K562 (cell line): ENCODE measurements at regions not wholly inside any gene's neighbourhood (a gene's known extent, or its start where the extent isn't known, plus 50 kb on each side); places are given as distances from the start of the nearest gene placed in this dataset.
"Not testable (repeated sequence)": the region's sequence is repeated elsewhere in the genome, so short reads cannot be mapped to it uniquely, and the experiment has no call there.

Experiments
- ATAC-seq: fragments of 200-7000 bp; cut with Tn5 transposase; 3 replicates; pipeline ENCODE4 v1.9.1; 2020; ENCODE audit warnings: moderate library complexity
- BruUV-seq: library from RNA; stranded (reverse); fragments of 400-500 nt; replicated peaks from 2 replicates; lab custom pipeline; 2021; lab: Mats Ljungman, UMichigan
- CTCF ChIA-PET: fragments of 300-600 bp; formaldehyde crosslinking; extraction: SDS; loops from one replicate; lab custom pipeline; 2021; ENCODE audit warnings: low intra/inter-chr PET ratio; lab: Yijun Ruan, JAX
- POLR2A ChIA-PET: fragments of 300-600, 350-650 bp; sonication (Branson Sonifier 250); formaldehyde crosslinking; extraction: SDS; loops from one replicate; lab custom pipeline; 2021; ENCODE audit warnings: antibody characterized with exemption, inconsistent platforms; lab: Yijun Ruan, JAX
- DNase-seq, 4 experiments: peaks; one replicate each; pipeline versions ENCODE4 v3.0.0 to v3.0.0-alpha.2; 2011 to 2018; ENCODE audit warnings: low spot score in 3 of 4, mixed read lengths in 3 of 4; ENCODE audit errors: extremely low read depth in 1 of 4
- FAIRE-seq: peaks from 2 replicates; lab custom pipeline; 2011; peaks lifted over from hg19 to GRCh38; lab: Jason Lieb, UNC
- H2AFZ ChIP-seq: 2 replicates; pipeline ENCODE4 v1.6.0; 2011; ENCODE audit warnings: low read depth, low read length, control low read depth, inconsistent platforms
- H3K27ac ChIP-seq: fragments of 200-600 bp; 3 replicates; pipeline ENCODE4 v1.8.0; 2011; ENCODE audit warnings: low read depth, mild to moderate bottlenecking, control low read depth, inconsistent platforms, low read length, moderate library complexity, mixed read lengths; ENCODE audit errors: extremely low read depth
- H3K27me3 ChIP-seq, 2 experiments: fragments of 300-600 bp in 1 of 2; 2 replicates in 1 of 2; 3 replicates in 1 of 2; pipeline versions ENCODE4 v1.6.0 to v1.8.0; 2011; ENCODE audit warnings: inconsistent platforms in 2 of 2, low read length in 2 of 2, mild to moderate bottlenecking in 1 of 2, mixed read lengths in 1 of 2, moderate library complexity in 1 of 2; ENCODE audit not compliant: control insufficient read depth in 2 of 2, insufficient read depth in 2 of 2
- H3K36me3 ChIP-seq: fragments of 300-600 bp; 3 replicates; pipeline ENCODE4 v1.8.0; 2011; ENCODE audit warnings: mild to moderate bottlenecking, low read length, inconsistent platforms; ENCODE audit not compliant: control insufficient read depth, insufficient read depth
- H3K4me1 ChIP-seq, 2 experiments: fragments of 200-600 bp in 1 of 2; replicated peaks in 1 of 2; 2 replicates in 1 of 2; 3 replicates in 1 of 2; pipeline versions ENCODE4 v1.5.1 to v1.8.0; 2011; ENCODE audit warnings: inconsistent platforms in 2 of 2, low read length in 2 of 2, mild to moderate bottlenecking in 1 of 2, mixed read lengths in 1 of 2, moderate library complexity in 1 of 2; ENCODE audit not compliant: control insufficient read depth in 2 of 2, insufficient read depth in 2 of 2
- H3K4me2 ChIP-seq: 2 replicates; pipeline ENCODE4 v1.6.1; 2011; ENCODE audit warnings: low read length, control low read depth, inconsistent platforms, mixed read lengths; ENCODE audit not compliant: insufficient read depth
- H3K4me3 ChIP-seq: fragments of 200-600 bp; sonication (generic), shearing (Covaris generic); 2 replicates; pipeline ENCODE4 v1.5.1; 2016; ENCODE audit warnings: control low read depth, inconsistent platforms
- H3K79me2 ChIP-seq: fragments of 200-600 bp; 3 replicates; pipeline ENCODE4 v1.8.0; 2011; ENCODE audit warnings: low read length, inconsistent platforms; ENCODE audit not compliant: control insufficient read depth, insufficient read depth
- H3K9ac ChIP-seq, 2 experiments: 2 replicates each; pipeline versions ENCODE4 v1.6.0 to v1.6.1; 2011; ENCODE audit warnings: low read depth in 2 of 2, low read length in 2 of 2, control low read depth in 1 of 2, inconsistent platforms in 1 of 2, mild to moderate bottlenecking in 1 of 2, mixed read lengths in 1 of 2; ENCODE audit not compliant: insufficient read depth in 1 of 2
- H3K9me1 ChIP-seq: one replicate; pipeline ENCODE4 v1.6.0; 2011; ENCODE audit warnings: inconsistent platforms, mild to moderate bottlenecking, low read length, moderate library complexity; ENCODE audit not compliant: control insufficient read depth, insufficient read depth
- H3K9me3 ChIP-seq: replicated peaks from 2 replicates; pipeline ENCODE4 v1.5.1; 2011; ENCODE audit warnings: low read depth, low read length, inconsistent platforms; ENCODE audit not compliant: control insufficient read depth, insufficient read depth
- H4K20me1 ChIP-seq: replicated peaks from 2 replicates; pipeline ENCODE4 v1.6.1; 2011; ENCODE audit warnings: low read length, inconsistent platforms, mixed read lengths; ENCODE audit not compliant: control insufficient read depth, insufficient read depth
- ZNF431 ChIP-seq: sonication (generic); formaldehyde crosslinking; IDR thresholded peaks from 2 replicates; pipeline ENCODE4 v1.8.0; 2022; ENCODE audit warnings: mild to moderate bottlenecking, missing genetic modification reagents
- WGBS: fragments of 100-300 bp; shearing (Covaris generic); methylation state at CpG from one replicate; pipeline ENCODE4 v1.1.6; 2016; ENCODE audit warnings: low coverage, mixed read lengths; ENCODE audit not compliant: insufficient coverage; ENCODE audit errors: missing lambda C conversion rate; 5-methylcytosine and 5-hydroxymethylcytosine counted together
- in situ Hi-C: fragments of 300-500 bp; cut with MboI; formaldehyde crosslinking; loops from 4 replicates; pipeline ENCODE4 v1.15.0; 2018; ENCODE audit warnings: inconsistent platforms, mixed read lengths
- intact Hi-C: fragments of 100-400 bp; cut with micrococcal nuclease; formaldehyde crosslinking; loops from 2 replicates; pipeline ENCODE4 v1.14.2; 2022
- TF ChIP-seq, protein P1 (sequence below): fragments of 250-450 bp; sonication (Bioruptor Pico); IDR thresholded peaks from 2 replicates; pipeline ENCODE4 v1.8.0; 2022; ENCODE audit warnings: inconsistent platforms

DNA sequence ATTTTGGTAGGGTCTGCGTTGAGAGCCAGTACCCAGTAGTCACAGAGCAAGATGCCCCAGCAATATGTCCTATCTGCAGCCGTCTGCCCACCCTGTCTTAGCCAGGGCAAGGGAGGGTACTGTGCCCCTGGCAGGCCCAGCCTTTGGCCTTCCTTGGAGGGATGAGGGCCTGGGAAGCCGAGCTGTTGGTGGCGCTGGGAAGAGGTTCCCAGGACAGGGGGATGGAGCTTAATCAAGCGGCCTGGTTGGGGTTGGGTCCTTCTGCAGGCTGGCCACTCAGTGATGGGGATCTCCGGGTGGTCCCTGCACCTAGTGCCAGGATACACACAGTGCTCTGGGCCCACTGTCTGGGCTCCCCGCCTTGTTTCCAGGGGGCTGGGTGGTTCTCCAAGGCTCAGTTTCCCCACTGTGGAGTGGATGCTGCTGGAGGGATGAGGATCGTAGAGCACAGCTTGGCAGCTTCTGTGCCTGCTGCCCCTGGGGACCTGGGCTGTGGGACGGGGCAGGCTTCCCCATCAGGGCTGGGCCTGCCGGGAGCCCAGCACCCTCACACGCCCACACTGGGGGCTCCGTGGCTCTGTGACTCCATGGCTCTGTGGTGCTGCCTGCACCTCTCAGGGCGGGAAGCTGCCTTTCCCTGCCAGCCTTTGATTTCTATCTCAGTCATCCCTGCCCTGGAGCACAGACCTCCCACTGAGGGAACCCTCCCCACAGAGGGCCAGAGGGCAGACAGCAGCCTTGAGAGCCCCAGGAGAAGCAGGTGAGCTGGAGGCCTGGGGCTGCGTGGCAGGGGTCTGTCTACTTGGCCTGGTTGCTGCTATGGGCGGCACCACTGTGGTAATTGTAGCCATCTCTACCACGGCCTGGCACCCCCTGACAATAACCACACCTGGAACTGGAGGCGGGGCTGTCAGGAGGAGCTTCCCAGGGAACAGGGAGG is 357.0 kb downstream of the TMEM121 start (continued):
- no peak for TF ChIP-seq ZNF431 (CRISPR knock-in tag)
- TF ChIP-seq, protein P1, sequence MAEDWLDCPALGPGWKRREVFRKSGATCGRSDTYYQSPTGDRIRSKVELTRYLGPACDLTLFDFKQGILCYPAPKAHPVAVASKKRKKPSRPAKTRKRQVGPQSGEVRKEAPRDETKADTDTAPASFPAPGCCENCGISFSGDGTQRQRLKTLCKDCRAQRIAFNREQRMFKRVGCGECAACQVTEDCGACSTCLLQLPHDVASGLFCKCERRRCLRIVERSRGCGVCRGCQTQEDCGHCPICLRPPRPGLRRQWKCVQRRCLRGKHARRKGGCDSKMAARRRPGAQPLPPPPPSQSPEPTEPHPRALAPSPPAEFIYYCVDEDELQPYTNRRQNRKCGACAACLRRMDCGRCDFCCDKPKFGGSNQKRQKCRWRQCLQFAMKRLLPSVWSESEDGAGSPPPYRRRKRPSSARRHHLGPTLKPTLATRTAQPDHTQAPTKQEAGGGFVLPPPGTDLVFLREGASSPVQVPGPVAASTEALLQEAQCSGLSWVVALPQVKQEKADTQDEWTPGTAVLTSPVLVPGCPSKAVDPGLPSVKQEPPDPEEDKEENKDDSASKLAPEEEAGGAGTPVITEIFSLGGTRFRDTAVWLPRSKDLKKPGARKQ = no peak

DNA sequence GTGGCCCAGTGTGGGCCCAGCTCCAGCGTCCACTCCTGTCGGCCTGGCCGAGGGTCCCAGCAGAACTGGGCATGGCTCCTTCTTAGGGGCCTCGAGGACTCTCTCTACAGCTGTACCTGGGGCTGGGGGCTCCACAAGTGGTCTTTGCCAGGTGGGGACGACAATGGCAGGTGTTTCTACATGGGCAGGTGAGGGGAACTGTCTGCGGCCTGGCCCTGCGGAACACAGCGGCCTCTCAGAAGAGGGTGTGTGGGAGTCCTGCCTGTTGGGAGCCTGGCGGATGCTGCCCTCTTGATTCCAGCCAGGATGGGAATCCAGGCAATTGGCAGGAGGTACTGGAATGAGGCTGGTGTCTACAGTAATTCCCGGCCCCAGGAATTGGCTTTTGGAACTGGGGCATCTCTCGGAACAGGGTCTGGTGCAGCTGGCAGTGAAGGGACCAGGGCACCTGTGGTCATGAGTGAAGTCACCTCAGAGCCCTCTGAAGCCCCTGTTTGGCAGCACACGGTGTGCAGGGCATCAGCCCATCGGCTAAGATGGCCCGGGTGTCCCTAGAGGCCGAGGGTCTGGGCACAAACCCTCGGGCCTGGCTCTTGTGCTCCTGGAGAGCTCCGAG is 357.9 kb downstream of the TMEM121 start:
- H2AFZ ChIP-seq, H3K4me3 ChIP-seq, FAIRE-seq, DNase-seq, ATAC-seq, H3K9me1 ChIP-seq, H3K79me2 ChIP-seq, H4K20me1 ChIP-seq, CTCF ChIA-PET, H3K27ac ChIP-seq, H3K9me3 ChIP-seq, H3K4me2 ChIP-seq, H3K9ac ChIP-seq, H3K4me1 ChIP-seq, H3K36me3 ChIP-seq, intact Hi-C loops, BruUV-seq, in situ Hi-C loops, H3K27me3 ChIP-seq: not testable (repeated sequence)
- WGBS = 1% methylated on average over 8 of the region's 17 CpGs
- POLR2A ChIA-PET = interaction anchor here (0.6 kb wide), 1 partner anchor 139 kb away, joined by 3 read pairs; no protein-coding TSS in a partner anchor
